Caco-2 (cell line): ENCODE measurements at regions not wholly inside any gene's neighbourhood (a gene's known extent, or its start where the extent isn't known, plus 50 kb on each side); places are given as distances from the start of the nearest gene placed in this dataset.
A peak's percentile ranks its signal among the peaks of the same experiment; 100 is the strongest.

ENCODE experiments used
- BruUV-seq: library from RNA; stranded (reverse); fragments of 400-500 nt; replicated peaks from 2 replicates; lab custom pipeline; 2021; lab: Mats Ljungman, UMichigan
- CTCF ChIA-PET: fragments of 300-600 bp; sonication (Branson Sonifier 250); formaldehyde crosslinking; loops from one replicate; lab custom pipeline; 2022; ENCODE audit warnings: antibody characterized with exemption; lab: Charles Lee
- POLR2A ChIA-PET: fragments of 300-600 bp; sonication (Branson Sonifier 250); formaldehyde crosslinking; loops from one replicate; lab custom pipeline; 2022; ENCODE audit warnings: antibody characterized with exemption; lab: Charles Lee
- DNase-seq, 2 experiments: peaks; one replicate each; pipeline versions ENCODE4 v3.0.0 to v3.0.0-alpha.2; 2020 to 2022
- H3K27me3 ChIP-seq: replicated peaks from 2 replicates; pipeline ENCODE4 v1.6.0; 2011; ENCODE audit warnings: low read length; ENCODE audit not compliant: control insufficient read depth, insufficient read depth
- H3K36me3 ChIP-seq: 2 replicates; pipeline ENCODE4 v1.5.1; 2011; ENCODE audit warnings: low read length; ENCODE audit not compliant: control insufficient read depth, insufficient read depth
- H3K4me1 ChIP-seq: fragments of 250-450 bp; sonication (Bioruptor Pico); 2 replicates; pipeline ENCODE4 v1.5.1; 2020; ENCODE audit warnings: mild to moderate bottlenecking
- H3K4me3 ChIP-seq: 2 replicates; pipeline ENCODE4 v1.5.1; 2011; ENCODE audit warnings: low read depth, mild to moderate bottlenecking, control low read depth, low read length
- H3K9me3 ChIP-seq: fragments of 250-450 bp; sonication (Bioruptor Pico); 2 replicates; pipeline ENCODE4 v1.5.1; 2020; ENCODE audit warnings: mild to moderate bottlenecking, moderate library complexity
- H3K27ac Mint-ChIP-seq: one replicate; pipeline ENCODE4 v1.8.0; 2022; ENCODE audit warnings: mixed read lengths; ENCODE audit not compliant: unreplicated experiment
- H3K27me3 Mint-ChIP-seq: one replicate; pipeline ENCODE4 v1.8.0; 2022; ENCODE audit warnings: mixed read lengths; ENCODE audit not compliant: insufficient read depth, unreplicated experiment
- H3K36me3 Mint-ChIP-seq: one replicate; pipeline ENCODE4 v1.8.0; 2022; ENCODE audit warnings: mild to moderate bottlenecking, mixed read lengths; ENCODE audit not compliant: insufficient read depth, unreplicated experiment
- H3K4me1 Mint-ChIP-seq: one replicate; pipeline ENCODE4 v1.8.0; 2022; ENCODE audit warnings: low read depth, mixed read lengths; ENCODE audit not compliant: unreplicated experiment
- H3K4me3 Mint-ChIP-seq: one replicate; pipeline ENCODE4 v1.8.0; 2022; ENCODE audit warnings: mild to moderate bottlenecking, moderate library complexity, mixed read lengths; ENCODE audit not compliant: unreplicated experiment
- H3K9me3 Mint-ChIP-seq: one replicate; pipeline ENCODE4 v1.8.0; 2022; ENCODE audit warnings: mixed read lengths; ENCODE audit not compliant: unreplicated experiment
- intact Hi-C: fragments of 100-400 bp; cut with micrococcal nuclease; formaldehyde crosslinking; loops from one replicate; pipeline ENCODE4 v1.10.0; 2022; ENCODE audit not compliant: unreplicated experiment
- TF ChIP-seq, protein P1 (sequence below), 2 experiments: fragments of 200-600 bp in 1 of 2; IDR thresholded peaks; 1 replicate in 1 of 2; 2 replicates in 1 of 2; pipeline versions ENCODE4 v1.5.1 to v1.8.0; 2011 to 2022; ENCODE audit warnings: antibody characterized with exemption in 1 of 2, control low read depth in 1 of 2, inconsistent platforms in 1 of 2, low read depth in 1 of 2, low read length in 1 of 2, mild to moderate bottlenecking in 1 of 2, moderate library complexity in 1 of 2; ENCODE audit not compliant: insufficient read depth in 1 of 2, severe bottlenecking in 1 of 2, unreplicated experiment in 1 of 2

- no peaks in the 10 kb centered on the region for H3K9me3 ChIP-seq
- DNase-seq: peak; percentile 78 to 80
- no peaks in the 10 kb centered on the region for H3K36me3 Mint-ChIP-seq
- no peaks in the 10 kb centered on the region for H3K4me1 ChIP-seq
- no peaks in the 10 kb centered on the region; the same call in 1 of the 2 replicates for H3K27me3 ChIP-seq
- ChIA-PET POLR2A (no interaction called here), CTCF (interaction anchor here (0.6 to 1.3 kb wide), 22 partner anchors 8 to 866 kb away, joined by 3 to 27 read pairs (median 4); no protein-coding TSS in a partner anchor)
- TF ChIP-seq, protein P1, sequence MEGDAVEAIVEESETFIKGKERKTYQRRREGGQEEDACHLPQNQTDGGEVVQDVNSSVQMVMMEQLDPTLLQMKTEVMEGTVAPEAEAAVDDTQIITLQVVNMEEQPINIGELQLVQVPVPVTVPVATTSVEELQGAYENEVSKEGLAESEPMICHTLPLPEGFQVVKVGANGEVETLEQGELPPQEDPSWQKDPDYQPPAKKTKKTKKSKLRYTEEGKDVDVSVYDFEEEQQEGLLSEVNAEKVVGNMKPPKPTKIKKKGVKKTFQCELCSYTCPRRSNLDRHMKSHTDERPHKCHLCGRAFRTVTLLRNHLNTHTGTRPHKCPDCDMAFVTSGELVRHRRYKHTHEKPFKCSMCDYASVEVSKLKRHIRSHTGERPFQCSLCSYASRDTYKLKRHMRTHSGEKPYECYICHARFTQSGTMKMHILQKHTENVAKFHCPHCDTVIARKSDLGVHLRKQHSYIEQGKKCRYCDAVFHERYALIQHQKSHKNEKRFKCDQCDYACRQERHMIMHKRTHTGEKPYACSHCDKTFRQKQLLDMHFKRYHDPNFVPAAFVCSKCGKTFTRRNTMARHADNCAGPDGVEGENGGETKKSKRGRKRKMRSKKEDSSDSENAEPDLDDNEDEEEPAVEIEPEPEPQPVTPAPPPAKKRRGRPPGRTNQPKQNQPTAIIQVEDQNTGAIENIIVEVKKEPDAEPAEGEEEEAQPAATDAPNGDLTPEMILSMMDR (IDR thresholded peaks at IDR 0.05; ENCODE audit: insufficient read depth in 1 of 2, low read depth in 1 of 2, low read length in 1 of 2, severe bottlenecking in 1 of 2, unreplicated experiment in 1 of 2): peak; percentile 62 to 95
- H3K4me1 Mint-ChIP-seq: no peaks in the 10 kb centered on the region
- H3K4me3 Mint-ChIP-seq: no peak overlapping the region
- no peaks in the 10 kb centered on the region for H3K36me3 ChIP-seq
- H3K27me3 Mint-ChIP-seq: peaks cover 2% of the 10 kb centered on the region
- H3K9me3 Mint-ChIP-seq: no peaks in the 10 kb centered on the region
- intact Hi-C loops: loop anchor here (1.0 to 2.0 kb wide), 2 partner anchors 16 to 103 kb away; no protein-coding TSS in a partner anchor
- no peak overlapping the region for H3K27ac Mint-ChIP-seq
- H3K4me3 ChIP-seq: no peak overlapping the region
- BruUV-seq: no TSS peak
These were observed 426.5 kb upstream of the OR4E1 start for GRCh38 chr14:22099942-22100763.

GRCh38 chr14:22098435-22098834 is 424.8 kb upstream of the OR4E1 start:
- CTCF ChIA-PET: no interaction called here
- BruUV-seq: no TSS peak
- Histone ChIP-seq H3K27me3 (no peaks in the 10 kb centered on the region; the same call in 1 of the 2 replicates), H3K4me3 (no peak overlapping the region), H3K9me3 (no peaks in the 10 kb centered on the region), H3K4me1 (no peaks in the 10 kb centered on the region), H3K36me3 (no peaks in the 10 kb centered on the region)
- Mint-ChIP-seq H3K4me1 (no peaks in the 10 kb centered on the region), H3K9me3 (no peaks in the 10 kb centered on the region), H3K27ac (no peak overlapping the region), H3K36me3 (no peaks in the 10 kb centered on the region), H3K27me3 (peaks cover 2% of the 10 kb centered on the region), H3K4me3 (no peak overlapping the region)
- intact Hi-C loops: no loop called here
- no peak for DNase-seq
- POLR2A ChIA-PET: no interaction called here
- TF ChIP-seq, protein P1 (IDR thresholded peaks at IDR 0.05; ENCODE audit: insufficient read depth in 1 of 2, low read depth in 1 of 2, low read length in 1 of 2, severe bottlenecking in 1 of 2, unreplicated experiment in 1 of 2): no peak

DNA sequence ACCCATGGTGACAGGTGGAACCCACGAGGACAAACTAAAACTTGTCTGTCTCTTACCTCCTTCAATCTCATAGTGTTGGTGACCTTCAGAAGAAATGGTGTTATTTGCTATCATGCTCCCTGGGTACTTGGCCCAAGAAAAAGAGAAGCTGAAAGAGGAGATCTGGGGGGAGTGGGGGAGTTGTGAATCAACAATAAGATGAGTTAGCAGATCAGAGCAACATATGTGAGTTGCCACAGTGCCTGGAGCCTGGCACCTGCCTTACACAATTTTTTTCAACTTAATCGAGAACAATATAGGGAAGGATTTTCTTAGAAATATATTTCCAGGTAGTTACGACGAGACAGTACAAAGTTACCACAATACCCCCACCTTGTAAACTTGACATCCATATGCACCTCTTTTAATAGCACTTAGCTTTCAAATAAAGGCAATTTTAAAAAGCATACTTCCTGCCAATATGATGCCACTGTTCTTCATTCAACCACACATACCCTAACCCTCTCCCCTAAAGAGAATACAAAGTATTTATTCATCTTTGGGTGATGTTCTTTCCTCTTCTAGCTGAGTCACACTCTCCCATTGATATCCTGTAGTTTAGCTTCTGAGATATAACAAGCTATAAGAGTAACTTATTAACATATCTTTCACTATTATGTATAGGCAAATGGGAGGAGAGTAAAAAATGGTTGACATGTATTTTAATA is 424.1 kb upstream of the OR4E1 start:
- no peak overlapping the region for H3K27ac Mint-ChIP-seq
- ChIA-PET CTCF (interaction anchor here (0.6 kb wide), 1 partner anchor 100 kb away, joined by 4 read pairs; no protein-coding TSS in a partner anchor), POLR2A (no interaction called here)
- H3K9me3 Mint-ChIP-seq: no peaks in the 10 kb centered on the region
- Histone ChIP-seq H3K4me1 (no peaks in the 10 kb centered on the region), H3K9me3 (no peaks in the 10 kb centered on the region), H3K4me3 (no peak overlapping the region), H3K36me3 (no peaks in the 10 kb centered on the region), H3K27me3 (no peaks in the 10 kb centered on the region; the same call in 1 of the 2 replicates)
- peaks cover 2% of the 10 kb centered on the region for H3K27me3 Mint-ChIP-seq
- TF ChIP-seq, protein P1 (IDR thresholded peaks at IDR 0.05; ENCODE audit: insufficient read depth in 1 of 2, low read depth in 1 of 2, low read length in 1 of 2, severe bottlenecking in 1 of 2, unreplicated experiment in 1 of 2): no peak
- no peaks in the 10 kb centered on the region for H3K4me1 Mint-ChIP-seq
- no peaks in the 10 kb centered on the region for H3K36me3 Mint-ChIP-seq
- intact Hi-C loops: no loop called here
- no TSS peak for BruUV-seq
- H3K4me3 Mint-ChIP-seq: no peak overlapping the region
- DNase-seq: no peak
